SK-N-SH (cell line): ENCODE measurements at regions not wholly inside any gene's neighbourhood (a gene's known extent, or its start where the extent isn't known, plus 50 kb on each side); places are given as distances from the start of the nearest gene placed in this dataset.

Source experiments
- CTCF ChIP-seq: fragments of 200-600 bp; sonication (generic); IDR thresholded peaks from 2 replicates; pipeline ENCODE4 v1.6.1; 2017; ENCODE audit warnings: antibody characterized with exemption, mild to moderate bottlenecking, moderate library complexity
- FOXJ3 ChIP-seq: sonication (generic); formaldehyde crosslinking; IDR thresholded peaks from 2 replicates; pipeline ENCODE4 v1.5.1; 2020; ENCODE audit warnings: mild to moderate bottlenecking, missing genetic modification reagents
- FOXM1 ChIP-seq: IDR thresholded peaks from 2 replicates; pipeline ENCODE4 v1.4.0; 2012; ENCODE audit warnings: low read depth, mild to moderate bottlenecking
- NRF1 ChIP-seq: IDR thresholded peaks from 2 replicates; pipeline ENCODE4 v1.6.1; 2012; ENCODE audit warnings: low read depth, mild to moderate bottlenecking, low read length
- RAD21 ChIP-seq: IDR thresholded peaks from 2 replicates; pipeline ENCODE4 v1.6.1; 2012; ENCODE audit warnings: mild to moderate bottlenecking, low read length
- RCOR1 ChIP-seq: fragments of 150-350 bp; IDR thresholded peaks from 2 replicates; pipeline ENCODE4 v1.6.1; 2017; ENCODE audit warnings: antibody characterized with exemption, low read length
- REST ChIP-seq: IDR thresholded peaks from 2 replicates; pipeline ENCODE4 v1.6.1; 2012; ENCODE audit warnings: mild to moderate bottlenecking, low read depth, low read length, moderate library complexity

GRCh38 chr2:228527197-228527881 lies 345.9 kb upstream of the SPHKAP start:
- no peak for TF ChIP-seq RCOR1
- TF ChIP-seq CTCF = no peak
- no peak for TF ChIP-seq REST
- no peak for TF ChIP-seq FOXM1
- TF ChIP-seq NRF1 = no peak
- TF ChIP-seq RAD21 = no peak
- no peak for TF ChIP-seq FOXJ3
